GM23338 (cell line): ENCODE measurements at regions not wholly inside any gene's neighbourhood (a gene's known extent, or its start where the extent isn't known, plus 50 kb on each side); places are given as distances from the start of the nearest gene placed in this dataset.

Source experiments
- ATAC-seq: fragments of 200-7000 bp; cut with Tn5 transposase; 3 replicates; pipeline ENCODE4 v1.9.1; 2020
- DNase-seq: peaks from one replicate; pipeline ENCODE4 v3.0.0-alpha.2; 2015; ENCODE audit warnings: low spot score
- H2AFZ ChIP-seq: fragments of 200-600 bp; sonication (generic); 2 replicates; pipeline ENCODE4 v1.8.0; 2016; ENCODE audit warnings: antibody characterized with exemption, mild to moderate bottlenecking, moderate library complexity
- H3F3A ChIP-seq: fragments of 200-600 bp; sonication (generic); replicated peaks from 2 replicates; pipeline ENCODE4 v1.8.0; 2017; ENCODE audit warnings: antibody characterized with exemption, mixed run types, low read depth
- H3K27ac ChIP-seq: fragments of 200-600 bp; sonication (generic); 2 replicates; pipeline ENCODE4 v1.6.1; 2016; ENCODE audit warnings: low read depth
- H3K27me3 ChIP-seq: fragments of 200-600 bp; sonication (generic); 2 replicates; pipeline ENCODE4 v1.8.0; 2016; ENCODE audit warnings: mild to moderate bottlenecking, mixed run types, moderate library complexity; ENCODE audit not compliant: insufficient read depth
- H3K36me3 ChIP-seq: fragments of 200-600 bp; sonication (generic); 2 replicates; pipeline ENCODE4 v1.8.0; 2016; ENCODE audit warnings: mild to moderate bottlenecking; ENCODE audit not compliant: insufficient read depth
- H3K4me1 ChIP-seq: fragments of 200-600 bp; sonication (generic); 2 replicates; pipeline ENCODE4 v1.8.0; 2016; ENCODE audit warnings: mild to moderate bottlenecking, moderate library complexity; ENCODE audit not compliant: insufficient read depth
- H3K4me2 ChIP-seq: fragments of 200-600 bp; sonication (generic); 2 replicates; pipeline ENCODE4 v1.7.1; 2017; ENCODE audit warnings: mixed run types
- H3K4me3 ChIP-seq: fragments of 200-600 bp; sonication (generic); 2 replicates; pipeline ENCODE4 v1.6.1; 2016; ENCODE audit warnings: mixed run types
- H3K79me2 ChIP-seq: fragments of 200-600 bp; sonication (generic); replicated peaks from 2 replicates; pipeline ENCODE4 v1.8.0; 2017; ENCODE audit warnings: mild to moderate bottlenecking; ENCODE audit not compliant: insufficient read depth
- H3K9me2 ChIP-seq: fragments of 200-600 bp; sonication (generic); 2 replicates; pipeline ENCODE4 v1.8.0; 2017; ENCODE audit not compliant: insufficient read depth
- H4K20me1 ChIP-seq: fragments of 200-600 bp; sonication (generic); replicated peaks from 2 replicates; pipeline ENCODE4 v1.8.0; 2017; ENCODE audit warnings: mild to moderate bottlenecking; ENCODE audit not compliant: insufficient read depth
- H3K27ac Mint-ChIP-seq: 2 replicates; pipeline ENCODE4 v1.8.0; 2020; ENCODE audit warnings: inconsistent platforms, mild to moderate bottlenecking, moderate library complexity, mixed read lengths
- H3K27me3 Mint-ChIP-seq: 3 replicates; pipeline ENCODE4 v1.8.0; 2022; ENCODE audit warnings: low read depth, mild to moderate bottlenecking, moderate library complexity, mixed read lengths, inconsistent platforms; ENCODE audit not compliant: insufficient read depth, poor library complexity
- H3K36me3 Mint-ChIP-seq: 3 replicates; pipeline ENCODE4 v1.8.0; 2021; ENCODE audit warnings: low read depth, mild to moderate bottlenecking, inconsistent platforms, moderate library complexity, mixed read lengths
- H3K4me1 Mint-ChIP-seq: 3 replicates; pipeline ENCODE4 v1.8.0; 2020; ENCODE audit warnings: mild to moderate bottlenecking, inconsistent platforms, mixed read lengths
- H3K4me3 Mint-ChIP-seq: 3 replicates; pipeline ENCODE4 v1.8.0; 2021; ENCODE audit warnings: moderate library complexity, mild to moderate bottlenecking, inconsistent platforms, mixed read lengths
- H3K9me3 Mint-ChIP-seq: 3 replicates; pipeline ENCODE4 v1.8.0; 2020; ENCODE audit warnings: moderate library complexity, mild to moderate bottlenecking, inconsistent platforms, mixed read lengths
- CREB1 ChIP-seq: fragments of 250-450 bp; sonication (Bioruptor Pico); IDR thresholded peaks from 2 replicates; pipeline ENCODE4 v1.5.0; 2020; ENCODE audit warnings: low read depth, mild to moderate bottlenecking, moderate library complexity
- CTCF ChIP-seq, 2 experiments: fragments of 200-600 bp in 1 of 2; sonication (generic) in 1 of 2; conservative IDR thresholded peaks; 2 replicates each; pipeline versions ENCODE4 v1.5.1 to v1.6.1; 2016 to 2017; ENCODE audit warnings: antibody characterized with exemption in 2 of 2, low read depth in 2 of 2, mild to moderate bottlenecking in 2 of 2, moderate library complexity in 1 of 2
- EZH2 ChIP-seq: fragments of 200-600 bp; sonication (generic); IDR thresholded peaks from one replicate; pipeline ENCODE4 v1.8.0; 2017; ENCODE audit warnings: antibody characterized with exemption, mild to moderate bottlenecking, low read depth; ENCODE audit not compliant: unreplicated experiment
- EZH2phosphoT487 ChIP-seq: fragments of 200-600 bp; sonication (generic); IDR thresholded peaks from one replicate; pipeline ENCODE4 v1.8.1; 2018; ENCODE audit warnings: antibody characterized with exemption; ENCODE audit not compliant: unreplicated experiment
- JUNB ChIP-seq: IDR thresholded peaks from one replicate; pipeline ENCODE4 v1.6.1; 2016; ENCODE audit warnings: antibody characterized with exemption; ENCODE audit not compliant: unreplicated experiment
- NANOG ChIP-seq: IDR thresholded peaks from 2 replicates; pipeline ENCODE4 v1.6.1; 2016; ENCODE audit warnings: antibody characterized with exemption, borderline replicate concordance
- POLR2AphosphoS5 ChIP-seq: IDR thresholded peaks from 2 replicates; pipeline ENCODE4 v1.6.1; 2016; ENCODE audit warnings: antibody characterized with exemption, low read depth
- STAT1 ChIP-seq: IDR thresholded peaks from one replicate; pipeline ENCODE4 v1.6.1; 2016; ENCODE audit warnings: antibody characterized with exemption; ENCODE audit not compliant: unreplicated experiment
- ZNF114 ChIP-seq: fragments of 250-450 bp; sonication (Bioruptor Pico); IDR thresholded peaks from 2 replicates; pipeline ENCODE4 v1.5.0; 2020; ENCODE audit warnings: mild to moderate bottlenecking, moderate library complexity
- ZNF331 ChIP-seq: fragments of 250-450 bp; sonication (Bioruptor Pico); IDR thresholded peaks from 2 replicates; pipeline ENCODE4 v1.5.0; 2020; ENCODE audit warnings: low read depth, mild to moderate bottlenecking, moderate library complexity
- ZNF462 ChIP-seq: fragments of 250-450 bp; sonication (Bioruptor Pico); IDR thresholded peaks from 2 replicates; pipeline ENCODE4 v1.5.0; 2020; ENCODE audit warnings: mild to moderate bottlenecking, moderate library complexity
- TF ChIP-seq, protein P1 (sequence below): IDR thresholded peaks from 2 replicates; pipeline ENCODE4 v1.6.1; 2016; ENCODE audit warnings: antibody characterized with exemption

DNA sequence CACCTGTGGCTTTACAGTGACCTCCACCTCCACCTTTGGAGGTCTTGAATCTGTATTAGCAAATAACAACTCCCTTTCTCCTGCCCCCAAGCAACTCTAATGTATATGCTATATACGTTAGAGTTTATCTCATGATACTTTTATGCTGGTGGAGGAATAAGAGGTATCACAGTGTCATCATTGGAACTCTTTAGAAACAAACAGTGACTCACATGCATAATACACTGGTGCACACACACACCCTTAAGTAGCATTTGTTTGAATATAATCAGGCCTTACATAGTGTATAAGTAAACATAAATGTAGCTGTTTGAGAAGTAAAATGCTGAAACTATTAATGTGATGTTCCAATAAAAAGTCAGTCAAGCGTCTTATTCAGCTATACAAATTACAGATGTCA lies 280.2 kb upstream of the C2CD4B start:
- DNase-seq (no peak), ATAC-seq (no peak)
- H3K4me1 Mint-ChIP-seq: peaks cover 28% of the 10 kb centered on the region
- H3F3A ChIP-seq: no peaks in the 10 kb centered on the region
- no peaks in the 10 kb centered on the region; the same call in 1 of the 2 replicates for H3K9me2 ChIP-seq
- H3K27ac ChIP-seq: no peak overlapping the region
- no peak overlapping the region for H3K27ac Mint-ChIP-seq
- H3K4me2 ChIP-seq: no peak overlapping the region
- TF ChIP-seq ZNF331 (CRISPR knock-in tag) (no peak), CREB1 (no peak), STAT1 (no peak), NANOG (no peak), JUNB (no peak), ZNF114 (CRISPR knock-in tag) (no peak), EZH2 (no peak), POLR2AphosphoS5 (no peak), CTCF (conservative IDR thresholded peaks at IDR 0.05; ENCODE audit: low read depth in 2 of 2) (no peak), EZH2phosphoT487 (no peak)
- TF ChIP-seq, protein P1, sequence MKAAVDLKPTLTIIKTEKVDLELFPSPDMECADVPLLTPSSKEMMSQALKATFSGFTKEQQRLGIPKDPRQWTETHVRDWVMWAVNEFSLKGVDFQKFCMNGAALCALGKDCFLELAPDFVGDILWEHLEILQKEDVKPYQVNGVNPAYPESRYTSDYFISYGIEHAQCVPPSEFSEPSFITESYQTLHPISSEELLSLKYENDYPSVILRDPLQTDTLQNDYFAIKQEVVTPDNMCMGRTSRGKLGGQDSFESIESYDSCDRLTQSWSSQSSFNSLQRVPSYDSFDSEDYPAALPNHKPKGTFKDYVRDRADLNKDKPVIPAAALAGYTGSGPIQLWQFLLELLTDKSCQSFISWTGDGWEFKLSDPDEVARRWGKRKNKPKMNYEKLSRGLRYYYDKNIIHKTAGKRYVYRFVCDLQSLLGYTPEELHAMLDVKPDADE: no peak
- H3K27me3 ChIP-seq: no peaks in the 10 kb centered on the region
- no peak overlapping the region for H3K4me3 ChIP-seq
- H2AFZ ChIP-seq: no peak overlapping the region
- no peaks in the 10 kb centered on the region; the same call in 1 of the 2 replicates for H4K20me1 ChIP-seq
- H3K27me3 Mint-ChIP-seq: peaks cover 8% of the 10 kb centered on the region
- H3K79me2 ChIP-seq: no peaks in the 10 kb centered on the region; the same call in 1 of the 2 replicates
- H3K4me3 Mint-ChIP-seq: no peak overlapping the region
- no peaks in the 10 kb centered on the region for H3K36me3 Mint-ChIP-seq
- H3K4me1 ChIP-seq: peaks cover 15% of the 10 kb centered on the region; the same call in 1 of the 2 replicates
- H3K9me3 Mint-ChIP-seq: no peaks in the 10 kb centered on the region
- no peaks in the 10 kb centered on the region for H3K36me3 ChIP-seq

- H3K4me3 Mint-ChIP-seq: no peak overlapping the region
- H3K27ac Mint-ChIP-seq: no peak overlapping the region
- Histone ChIP-seq H3K4me2 (no peak overlapping the region), H3K4me1 (peaks cover 23% of the 10 kb centered on the region; the same call in 1 of the 2 replicates), H3K9me2 (no peaks in the 10 kb centered on the region; the same call in 1 of the 2 replicates), H3F3A (no peaks in the 10 kb centered on the region), H4K20me1 (no peaks in the 10 kb centered on the region; the same call in 1 of the 2 replicates), H2AFZ (no peak overlapping the region), H3K36me3 (no peaks in the 10 kb centered on the region), H3K27ac (no peak overlapping the region), H3K27me3 (no peaks in the 10 kb centered on the region), H3K4me3 (no peak overlapping the region), H3K79me2 (no peaks in the 10 kb centered on the region; the same call in 1 of the 2 replicates)
- peaks cover 8% of the 10 kb centered on the region for H3K27me3 Mint-ChIP-seq
- no peak for DNase-seq
- no peak for ATAC-seq
- no peaks in the 10 kb centered on the region for H3K9me3 Mint-ChIP-seq
- H3K36me3 Mint-ChIP-seq: no peaks in the 10 kb centered on the region
- H3K4me1 Mint-ChIP-seq: peaks cover 34% of the 10 kb centered on the region
- TF ChIP-seq ZNF462 (CRISPR knock-in tag) (no peak), ZNF331 (CRISPR knock-in tag) (no peak), ZNF114 (CRISPR knock-in tag) (no peak), JUNB (no peak), CREB1 (no peak), EZH2 (no peak)
- TF ChIP-seq, protein P1: no peak
These were observed 281.9 kb upstream of the C2CD4B start for GRCh38 chr15:62446984-62447383.
